A673 (cell line): ENCODE measurements at regions not wholly inside any gene's neighbourhood (a gene's known extent, or its start where the extent isn't known, plus 50 kb on each side); places are given as distances from the start of the nearest gene placed in this dataset.

Experiments
- BruUV-seq: library from RNA; stranded (reverse); fragments of 400-500 nt; replicated peaks from 2 replicates; lab custom pipeline; 2021; lab: Mats Ljungman, UMichigan
- CTCF ChIA-PET: fragments of 300-600 bp; sonication (Branson Sonifier 250); formaldehyde crosslinking; loops from one replicate; lab custom pipeline; 2022; ENCODE audit warnings: antibody characterized with exemption; lab: Charles Lee
- POLR2A ChIA-PET: fragments of 300-600 bp; sonication (Branson Sonifier 250); formaldehyde crosslinking; loops from one replicate; lab custom pipeline; 2022; ENCODE audit warnings: antibody characterized with exemption; ENCODE audit not compliant: low non-redundant PET; lab: Charles Lee
- DNase-seq: peaks from one replicate; pipeline ENCODE4 v3.0.0-alpha.2; 2015; ENCODE audit warnings: low spot score
- H3K27ac ChIP-seq: fragments of 200-600 bp; sonication (generic); 2 replicates; pipeline ENCODE4 v1.5.1; 2016; ENCODE audit warnings: mixed run types, low read depth, mild to moderate bottlenecking, mixed read lengths, antibody characterized with exemption, low read length; ENCODE audit not compliant: poor library complexity, severe bottlenecking
- H3K27me3 ChIP-seq: fragments of 200-600 bp; sonication (generic); replicated peaks from 2 replicates; pipeline ENCODE4 v1.6.1; 2017; ENCODE audit warnings: mixed run types, low read depth, mild to moderate bottlenecking, mixed read lengths, antibody characterized with exemption, low read length; ENCODE audit not compliant: insufficient read depth, poor library complexity
- H3K36me3 ChIP-seq: fragments of 200-600 bp; sonication (generic); 2 replicates; pipeline ENCODE4 v1.6.1; 2016; ENCODE audit warnings: mixed run types, mild to moderate bottlenecking, mixed read lengths, antibody characterized with exemption, low read length; ENCODE audit not compliant: insufficient read depth, poor library complexity, severe bottlenecking
- H3K4me1 ChIP-seq: fragments of 200-600 bp; sonication (generic); 2 replicates; pipeline ENCODE4 v1.6.1; 2017; ENCODE audit warnings: mixed run types, mild to moderate bottlenecking, mixed read lengths, antibody characterized with exemption, low read length; ENCODE audit not compliant: insufficient read depth, poor library complexity, severe bottlenecking
- H3K4me3 ChIP-seq: fragments of 200-600 bp; sonication (generic); 2 replicates; pipeline ENCODE4 v1.5.1; 2016; ENCODE audit warnings: low read depth, mixed run types, mild to moderate bottlenecking, mixed read lengths, low read length; ENCODE audit not compliant: poor library complexity, severe bottlenecking
- H3K9me3 ChIP-seq: fragments of 200-600 bp; sonication (generic); 2 replicates; pipeline ENCODE4 v1.6.1; 2016; ENCODE audit warnings: mixed run types, low read depth, mild to moderate bottlenecking, mixed read lengths, antibody characterized with exemption, low read length; ENCODE audit not compliant: poor library complexity, severe bottlenecking
- EZH2 ChIP-seq: fragments of 200-600 bp; sonication (generic); IDR thresholded peaks from 2 replicates; pipeline ENCODE4 v1.6.1; 2017; ENCODE audit warnings: borderline replicate concordance, low read depth, mild to moderate bottlenecking, mixed read lengths, antibody characterized with exemption, low read length; ENCODE audit not compliant: poor library complexity, severe bottlenecking
- intact Hi-C: fragments of 100-400 bp; cut with micrococcal nuclease; formaldehyde crosslinking; loops from one replicate; pipeline ENCODE4 v1.10.0; 2022; ENCODE audit not compliant: unreplicated experiment
- TF ChIP-seq, protein P1 (sequence below): fragments of 300-800, 200-600 bp; sonication (generic); conservative IDR thresholded peaks from 2 replicates; pipeline ENCODE4 v1.5.1; 2017; ENCODE audit warnings: low read depth, mild to moderate bottlenecking, antibody characterized with exemption, low read length, moderate library complexity, mixed read lengths

DNA sequence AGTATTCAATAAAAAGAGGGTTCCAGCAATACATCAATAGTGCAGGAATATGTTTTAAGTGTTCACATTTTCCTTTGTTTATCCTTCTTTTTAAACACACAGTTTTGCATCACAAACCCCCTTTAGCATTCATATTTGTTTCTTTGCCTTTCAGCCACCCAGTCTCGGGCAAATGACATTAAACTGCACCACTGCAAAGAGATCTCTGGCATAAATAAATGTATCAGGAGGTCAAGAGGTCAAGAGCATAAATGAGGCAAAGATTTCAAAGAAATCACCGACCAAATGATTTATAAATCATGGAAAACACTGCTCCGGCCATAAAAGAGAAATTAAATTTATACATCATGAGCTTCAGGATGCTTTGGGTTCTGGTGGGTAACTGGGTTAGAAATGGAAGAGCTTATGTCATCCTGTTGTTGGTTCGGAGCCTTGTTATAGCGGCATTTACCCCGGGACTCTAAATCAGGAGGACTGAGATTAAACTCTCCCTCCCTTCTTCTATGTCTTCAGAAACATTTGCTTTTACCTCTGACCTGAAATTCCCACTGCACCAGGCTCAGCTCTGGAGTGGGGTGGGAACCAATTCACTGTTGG is 449.6 kb upstream of the CLINT1 start:
- no peaks in the 10 kb centered on the region for H3K9me3 ChIP-seq
- ChIA-PET POLR2A (no interaction called here), CTCF (no interaction called here)
- H3K4me1 ChIP-seq: no peaks in the 10 kb centered on the region
- H3K27me3 ChIP-seq: no peaks in the 10 kb centered on the region
- no peak for DNase-seq
- no peak overlapping the region for H3K4me3 ChIP-seq
- H3K36me3 ChIP-seq: no peaks in the 10 kb centered on the region
- H3K27ac ChIP-seq: no peak overlapping the region
- intact Hi-C loops: no loop called here
- TF ChIP-seq, protein P1, sequence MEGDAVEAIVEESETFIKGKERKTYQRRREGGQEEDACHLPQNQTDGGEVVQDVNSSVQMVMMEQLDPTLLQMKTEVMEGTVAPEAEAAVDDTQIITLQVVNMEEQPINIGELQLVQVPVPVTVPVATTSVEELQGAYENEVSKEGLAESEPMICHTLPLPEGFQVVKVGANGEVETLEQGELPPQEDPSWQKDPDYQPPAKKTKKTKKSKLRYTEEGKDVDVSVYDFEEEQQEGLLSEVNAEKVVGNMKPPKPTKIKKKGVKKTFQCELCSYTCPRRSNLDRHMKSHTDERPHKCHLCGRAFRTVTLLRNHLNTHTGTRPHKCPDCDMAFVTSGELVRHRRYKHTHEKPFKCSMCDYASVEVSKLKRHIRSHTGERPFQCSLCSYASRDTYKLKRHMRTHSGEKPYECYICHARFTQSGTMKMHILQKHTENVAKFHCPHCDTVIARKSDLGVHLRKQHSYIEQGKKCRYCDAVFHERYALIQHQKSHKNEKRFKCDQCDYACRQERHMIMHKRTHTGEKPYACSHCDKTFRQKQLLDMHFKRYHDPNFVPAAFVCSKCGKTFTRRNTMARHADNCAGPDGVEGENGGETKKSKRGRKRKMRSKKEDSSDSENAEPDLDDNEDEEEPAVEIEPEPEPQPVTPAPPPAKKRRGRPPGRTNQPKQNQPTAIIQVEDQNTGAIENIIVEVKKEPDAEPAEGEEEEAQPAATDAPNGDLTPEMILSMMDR: no peak
- TF ChIP-seq EZH2: no peak
- no TSS peak for BruUV-seq

DNA sequence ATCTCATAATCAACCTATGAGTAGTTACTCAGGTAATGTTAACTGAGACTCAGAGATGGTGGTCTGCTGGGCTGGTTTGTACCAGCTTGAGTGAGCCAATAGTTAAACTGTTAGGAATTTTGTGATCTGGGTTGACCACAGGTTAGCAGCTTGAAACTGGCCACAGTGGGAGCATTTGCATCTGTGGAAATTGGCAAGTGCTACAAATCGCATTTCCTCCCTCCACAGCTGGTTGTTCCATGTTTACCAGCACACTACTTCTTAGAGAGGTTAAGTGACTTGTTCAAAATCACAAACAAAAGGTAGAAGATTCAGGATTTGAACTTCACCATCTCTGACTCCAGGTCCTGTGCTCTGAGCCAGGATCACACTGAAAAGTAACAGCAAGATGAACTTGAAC is 446.9 kb upstream of the CLINT1 start:
- ChIA-PET CTCF (no interaction called here), POLR2A (no interaction called here)
- no peak overlapping the region for H3K27ac ChIP-seq
- no TSS peak for BruUV-seq
- H3K4me1 ChIP-seq: no peaks in the 10 kb centered on the region
- H3K36me3 ChIP-seq: no peaks in the 10 kb centered on the region
- H3K9me3 ChIP-seq: no peaks in the 10 kb centered on the region
- H3K27me3 ChIP-seq: no peaks in the 10 kb centered on the region
- intact Hi-C loops: no loop called here
- TF ChIP-seq EZH2: no peak
- TF ChIP-seq, protein P1: no peak
- no peak for DNase-seq
- H3K4me3 ChIP-seq: no peak overlapping the region

GRCh38 chr5:158304607-158305006 is 445.7 kb upstream of the CLINT1 start:
- H3K27me3 ChIP-seq: no peaks in the 10 kb centered on the region
- POLR2A ChIA-PET: interaction anchor here (0.7 kb wide), 1 partner anchor 460 kb away, joined by 8 read pairs; no protein-coding TSS in a partner anchor
- no peaks in the 10 kb centered on the region for H3K9me3 ChIP-seq
- no peak for DNase-seq
- TF ChIP-seq EZH2: no peak
- TF ChIP-seq, protein P1: no peak
- no peaks in the 10 kb centered on the region for H3K4me1 ChIP-seq
- no TSS peak for BruUV-seq
- H3K27ac ChIP-seq: no peak overlapping the region
- CTCF ChIA-PET: no interaction called here
- intact Hi-C loops: no loop called here
- H3K36me3 ChIP-seq: no peaks in the 10 kb centered on the region
- no peak overlapping the region for H3K4me3 ChIP-seq
